PC-3 (cell line): ENCODE measurements at regions not wholly inside any gene's neighbourhood (a gene's known extent, or its start where the extent isn't known, plus 50 kb on each side); places are given as distances from the start of the nearest gene placed in this dataset.

Source experiments
- ATAC-seq: fragments of 200-7000 bp; cut with Tn5 transposase; 2 replicates; pipeline ENCODE4 v1.9.1; 2020; ENCODE audit warnings: mild to moderate bottlenecking, moderate library complexity
- BruUV-seq: library from RNA; stranded (reverse); fragments of 400-500 nt; replicated peaks from 2 replicates; lab custom pipeline; 2021; lab: Mats Ljungman, UMichigan
- CTCF ChIA-PET: fragments of 300-600 bp; sonication (Branson Sonifier 250); formaldehyde crosslinking; loops from one replicate; lab custom pipeline; 2022; ENCODE audit warnings: antibody characterized with exemption; lab: Charles Lee
- POLR2A ChIA-PET: fragments of 300-600 bp; sonication (Branson Sonifier 250); formaldehyde crosslinking; loops from one replicate; lab custom pipeline; 2022; ENCODE audit warnings: antibody characterized with exemption; ENCODE audit not compliant: unreplicated experiment; lab: Charles Lee
- DNase-seq: peaks from one replicate; pipeline ENCODE4 v3.0.0-alpha.2; 2015
- H2AFZ ChIP-seq: fragments of 300-600 bp; sonication (generic); 2 replicates; pipeline ENCODE4 v1.6.0; 2016; ENCODE audit warnings: antibody characterized with exemption, low read length
- H3F3A ChIP-seq: fragments of 300-600 bp; sonication (generic); one replicate; pipeline ENCODE4 v1.6.0; 2017; ENCODE audit warnings: antibody characterized with exemption, low read length, control low read depth, mild to moderate bottlenecking; ENCODE audit not compliant: unreplicated experiment
- H3K27ac ChIP-seq: fragments of 300-600 bp; sonication (generic); 2 replicates; pipeline ENCODE4 v1.5.1; 2016; ENCODE audit warnings: mild to moderate bottlenecking, low read length
- H3K27me3 ChIP-seq: fragments of 300-600 bp; sonication (generic); 2 replicates; pipeline ENCODE4 v1.6.1; 2016; ENCODE audit warnings: low read length, mixed read lengths
- H3K36me3 ChIP-seq: fragments of 300-600 bp; sonication (generic); 2 replicates; pipeline ENCODE4 v1.6.1; 2016; ENCODE audit warnings: low read depth, mixed run types, low read length, mixed read lengths
- H3K4me1 ChIP-seq: fragments of 300-600 bp; sonication (generic); 2 replicates; pipeline ENCODE4 v1.5.1; 2016; ENCODE audit warnings: low read length; ENCODE audit not compliant: insufficient read depth
- H3K4me2 ChIP-seq: fragments of 300-600 bp; sonication (generic); 2 replicates; pipeline ENCODE4 v1.6.0; 2016; ENCODE audit warnings: low read length
- H3K4me3 ChIP-seq: fragments of 300-600 bp; sonication (generic); 2 replicates; pipeline ENCODE4 v1.5.1; 2016; ENCODE audit warnings: mild to moderate bottlenecking, low read length, mixed read lengths
- H3K79me2 ChIP-seq: fragments of 300-600 bp; sonication (generic); 2 replicates; pipeline ENCODE4 v1.6.1; 2017; ENCODE audit warnings: low read length, mixed read lengths
- H3K9ac ChIP-seq: fragments of 300-600 bp; sonication (generic); 2 replicates; pipeline ENCODE4 v1.6.0; 2016; ENCODE audit warnings: mild to moderate bottlenecking, low read length
- H3K9me2 ChIP-seq: fragments of 300-600 bp; sonication (generic); replicated peaks from 2 replicates; pipeline ENCODE4 v1.6.1; 2016; ENCODE audit warnings: mixed run types, low read length, mixed read lengths
- H3K9me3 ChIP-seq: fragments of 300-600 bp; sonication (generic); 2 replicates; pipeline ENCODE4 v1.6.1; 2016; ENCODE audit warnings: low read length, mixed read lengths
- H4K20me1 ChIP-seq: fragments of 300-600 bp; sonication (generic); 2 replicates; pipeline ENCODE4 v1.6.1; 2016; ENCODE audit warnings: low read length, mixed read lengths
- CTCF ChIP-seq: fragments of 300-600 bp; sonication (generic); conservative IDR thresholded peaks from 2 replicates; pipeline ENCODE4 v1.5.1; 2017; ENCODE audit warnings: antibody characterized with exemption, low read depth, mild to moderate bottlenecking, low read length
- EZH2 ChIP-seq: fragments of 300-600 bp; sonication (generic); IDR thresholded peaks from one replicate; pipeline ENCODE4 v1.6.1; 2017; ENCODE audit warnings: antibody characterized with exemption, mild to moderate bottlenecking, low read length; ENCODE audit not compliant: unreplicated experiment
- EZH2phosphoT487 ChIP-seq: fragments of 300-600 bp; sonication (generic); IDR thresholded peaks from 2 replicates; pipeline ENCODE4 v1.6.1; 2018; ENCODE audit warnings: mild to moderate bottlenecking, antibody characterized with exemption, low read length, borderline replicate concordance
- intact Hi-C: fragments of 100-400 bp; cut with micrococcal nuclease; formaldehyde crosslinking; loops from 2 replicates; pipeline ENCODE4 v1.9.0; 2023

- ATAC-seq (no peak), DNase-seq (no peak)
- H4K20me1 ChIP-seq: no peaks in the 10 kb centered on the region
- H2AFZ ChIP-seq: no peak overlapping the region
- no peak overlapping the region for H3K4me2 ChIP-seq
- H3F3A ChIP-seq: no peaks in the 10 kb centered on the region
- no peak overlapping the region for H3K9ac ChIP-seq
- TF ChIP-seq EZH2 (no peak), CTCF (no peak)
- no peaks in the 10 kb centered on the region for H3K9me2 ChIP-seq
- no peaks in the 10 kb centered on the region for H3K9me3 ChIP-seq
- H3K36me3 ChIP-seq: no peaks in the 10 kb centered on the region
- no peak overlapping the region for H3K4me3 ChIP-seq
- ChIA-PET POLR2A (no interaction called here), CTCF (no interaction called here)
- H3K27ac ChIP-seq: no peak overlapping the region
- no peaks in the 10 kb centered on the region for H3K79me2 ChIP-seq
- H3K4me1 ChIP-seq: no peaks in the 10 kb centered on the region
- no peaks in the 10 kb centered on the region for H3K27me3 ChIP-seq
- no TSS peak for BruUV-seq
- intact Hi-C loops: no loop called here
Measured at GRCh38 chr5:26828294-26828693, 210.1 kb downstream of the CDH9 start.

- H3K9me2 ChIP-seq: no peaks in the 10 kb centered on the region
- CTCF ChIA-PET: no interaction called here
- no peaks in the 10 kb centered on the region for H4K20me1 ChIP-seq
- no peaks in the 10 kb centered on the region for H3F3A ChIP-seq
- H3K4me1 ChIP-seq: no peaks in the 10 kb centered on the region
- DNase-seq (no peak), ATAC-seq (no peak)
- no TSS peak for BruUV-seq
- H3K4me3 ChIP-seq: no peak overlapping the region
- no peak for TF ChIP-seq EZH2
- no peak overlapping the region for H3K9ac ChIP-seq
- no peak overlapping the region for H3K27ac ChIP-seq
- H2AFZ ChIP-seq: no peak overlapping the region
- H3K36me3 ChIP-seq: no peaks in the 10 kb centered on the region
- intact Hi-C loops: no loop called here
- no peaks in the 10 kb centered on the region for H3K9me3 ChIP-seq
- H3K4me2 ChIP-seq: no peak overlapping the region
- no peaks in the 10 kb centered on the region for H3K79me2 ChIP-seq
- no peaks in the 10 kb centered on the region for H3K27me3 ChIP-seq
- POLR2A ChIA-PET: no interaction called here
Measured at GRCh38 chr5:26813235-26813634, 225.2 kb downstream of the CDH9 start.

- POLR2A ChIA-PET: no interaction called here
- no peaks in the 10 kb centered on the region for H4K20me1 ChIP-seq
- H2AFZ ChIP-seq: no peak overlapping the region
- ATAC-seq (no peak), DNase-seq (no peak)
- no peak overlapping the region for H3K27ac ChIP-seq
- intact Hi-C loops: no loop called here
- no peaks in the 10 kb centered on the region for H3K4me1 ChIP-seq
- H3K9ac ChIP-seq: no peak overlapping the region
- no peaks in the 10 kb centered on the region for H3K79me2 ChIP-seq
- no peaks in the 10 kb centered on the region for H3K9me3 ChIP-seq
- CTCF ChIA-PET: no interaction called here
- H3K36me3 ChIP-seq: no peaks in the 10 kb centered on the region
- H3K27me3 ChIP-seq: no peaks in the 10 kb centered on the region
- H3F3A ChIP-seq: no peaks in the 10 kb centered on the region
- no peak overlapping the region for H3K4me2 ChIP-seq
- no TSS peak for BruUV-seq
- no peaks in the 10 kb centered on the region for H3K9me2 ChIP-seq
- no peak for TF ChIP-seq EZH2
- no peak for TF ChIP-seq EZH2phosphoT487
- no peak for TF ChIP-seq CTCF
- no peak overlapping the region for H3K4me3 ChIP-seq
Measured at GRCh38 chr5:26812714-26813113, 225.7 kb downstream of the CDH9 start.
